ENCODE measurements at regions not wholly inside any gene's neighbourhood (a gene's known extent, or its start where the extent isn't known, plus 50 kb on each side); places are given as distances from the start of the nearest gene placed in this dataset.

DNA sequence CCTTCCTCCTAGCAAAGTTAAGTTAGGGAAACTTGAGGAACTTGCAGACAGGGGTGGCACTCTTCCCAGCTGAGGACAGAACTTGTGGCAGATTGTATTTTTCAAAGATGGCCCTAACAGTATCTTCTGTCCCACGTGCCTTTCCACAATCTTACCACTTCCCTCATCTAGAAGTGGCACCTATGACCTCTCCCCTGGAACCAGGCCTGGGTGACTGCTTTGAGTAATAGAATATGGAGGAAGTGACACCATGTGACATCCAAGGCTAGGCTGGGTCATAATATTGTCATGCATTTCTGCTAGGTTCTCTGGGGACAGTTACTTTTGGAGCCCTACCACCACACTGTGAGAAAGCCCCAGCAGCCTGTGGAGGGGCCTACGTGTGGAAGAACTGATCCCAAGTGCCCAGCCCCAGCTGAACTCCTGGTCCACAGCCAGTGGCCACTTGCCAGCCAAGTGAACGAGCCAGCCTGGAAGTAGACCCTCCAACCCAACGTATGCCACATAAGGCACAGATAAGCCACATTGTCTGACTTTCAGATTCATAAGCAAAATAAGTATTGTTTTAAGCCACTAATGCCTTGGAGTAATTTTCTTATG lies 193.7 kb downstream of the PTPN20 start:
- POLR2A ChIA-PET: no interaction called here

DNA sequence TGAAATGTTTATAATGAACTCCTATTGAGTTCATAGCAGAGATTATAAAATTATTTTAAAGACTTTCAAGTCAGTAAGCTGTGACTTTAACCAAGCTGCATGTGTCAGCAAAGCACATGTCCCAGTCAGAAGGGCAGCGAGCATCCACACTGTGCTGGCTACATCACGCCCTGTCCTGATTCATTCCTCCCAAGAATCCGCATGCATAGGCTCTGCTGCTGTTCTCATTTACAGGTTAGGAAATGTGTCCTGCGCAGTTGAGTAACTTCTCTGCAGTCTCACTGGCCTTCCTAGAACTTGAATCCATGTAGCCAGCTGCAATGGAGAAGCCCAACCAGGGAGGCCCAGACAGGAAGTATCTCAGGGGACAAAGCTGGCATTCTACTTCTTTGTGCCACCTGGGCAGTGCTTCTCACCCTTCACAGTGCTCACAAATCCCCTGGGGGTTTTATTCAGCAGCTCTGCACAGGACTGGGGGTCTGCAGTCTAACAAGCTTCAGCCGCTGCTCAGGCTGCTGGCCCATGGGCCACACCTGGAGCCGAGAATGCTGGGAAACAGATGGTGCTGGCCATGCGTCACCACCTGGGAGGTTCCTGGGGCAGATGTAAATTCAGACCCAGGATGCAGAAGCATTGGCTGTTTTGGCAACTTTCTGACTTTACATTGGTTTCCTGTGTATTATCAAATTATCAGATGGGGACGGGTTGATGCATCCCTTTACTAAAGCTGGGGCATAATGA lies 192.8 kb upstream of the GDF10 start:
- H3K36me3 ChIP-seq (ENCODE audit: control insufficient read depth, insufficient read depth, low read length): no peaks in the 10 kb centered on the region
- ChIA-PET POLR2A (no interaction called here), CTCF (no interaction called here)
- TF ChIP-seq, protein P1, sequence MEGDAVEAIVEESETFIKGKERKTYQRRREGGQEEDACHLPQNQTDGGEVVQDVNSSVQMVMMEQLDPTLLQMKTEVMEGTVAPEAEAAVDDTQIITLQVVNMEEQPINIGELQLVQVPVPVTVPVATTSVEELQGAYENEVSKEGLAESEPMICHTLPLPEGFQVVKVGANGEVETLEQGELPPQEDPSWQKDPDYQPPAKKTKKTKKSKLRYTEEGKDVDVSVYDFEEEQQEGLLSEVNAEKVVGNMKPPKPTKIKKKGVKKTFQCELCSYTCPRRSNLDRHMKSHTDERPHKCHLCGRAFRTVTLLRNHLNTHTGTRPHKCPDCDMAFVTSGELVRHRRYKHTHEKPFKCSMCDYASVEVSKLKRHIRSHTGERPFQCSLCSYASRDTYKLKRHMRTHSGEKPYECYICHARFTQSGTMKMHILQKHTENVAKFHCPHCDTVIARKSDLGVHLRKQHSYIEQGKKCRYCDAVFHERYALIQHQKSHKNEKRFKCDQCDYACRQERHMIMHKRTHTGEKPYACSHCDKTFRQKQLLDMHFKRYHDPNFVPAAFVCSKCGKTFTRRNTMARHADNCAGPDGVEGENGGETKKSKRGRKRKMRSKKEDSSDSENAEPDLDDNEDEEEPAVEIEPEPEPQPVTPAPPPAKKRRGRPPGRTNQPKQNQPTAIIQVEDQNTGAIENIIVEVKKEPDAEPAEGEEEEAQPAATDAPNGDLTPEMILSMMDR (IDR thresholded peaks at IDR 0.05): no peak
- TF ChIP-seq POLR2AphosphoS5 (IDR thresholded peaks at IDR 0.05; ENCODE audit: low read depth, low read length): no peak
- TF ChIP-seq SIN3A (IDR thresholded peaks at IDR 0.05; ENCODE audit: borderline replicate concordance, insufficient read depth, low read depth, low read length): no peak
- TF ChIP-seq TCF7L2 (IDR thresholded peaks at IDR 0.05; ENCODE audit: low read depth, low read length): no peak
- TF ChIP-seq, protein P2, sequence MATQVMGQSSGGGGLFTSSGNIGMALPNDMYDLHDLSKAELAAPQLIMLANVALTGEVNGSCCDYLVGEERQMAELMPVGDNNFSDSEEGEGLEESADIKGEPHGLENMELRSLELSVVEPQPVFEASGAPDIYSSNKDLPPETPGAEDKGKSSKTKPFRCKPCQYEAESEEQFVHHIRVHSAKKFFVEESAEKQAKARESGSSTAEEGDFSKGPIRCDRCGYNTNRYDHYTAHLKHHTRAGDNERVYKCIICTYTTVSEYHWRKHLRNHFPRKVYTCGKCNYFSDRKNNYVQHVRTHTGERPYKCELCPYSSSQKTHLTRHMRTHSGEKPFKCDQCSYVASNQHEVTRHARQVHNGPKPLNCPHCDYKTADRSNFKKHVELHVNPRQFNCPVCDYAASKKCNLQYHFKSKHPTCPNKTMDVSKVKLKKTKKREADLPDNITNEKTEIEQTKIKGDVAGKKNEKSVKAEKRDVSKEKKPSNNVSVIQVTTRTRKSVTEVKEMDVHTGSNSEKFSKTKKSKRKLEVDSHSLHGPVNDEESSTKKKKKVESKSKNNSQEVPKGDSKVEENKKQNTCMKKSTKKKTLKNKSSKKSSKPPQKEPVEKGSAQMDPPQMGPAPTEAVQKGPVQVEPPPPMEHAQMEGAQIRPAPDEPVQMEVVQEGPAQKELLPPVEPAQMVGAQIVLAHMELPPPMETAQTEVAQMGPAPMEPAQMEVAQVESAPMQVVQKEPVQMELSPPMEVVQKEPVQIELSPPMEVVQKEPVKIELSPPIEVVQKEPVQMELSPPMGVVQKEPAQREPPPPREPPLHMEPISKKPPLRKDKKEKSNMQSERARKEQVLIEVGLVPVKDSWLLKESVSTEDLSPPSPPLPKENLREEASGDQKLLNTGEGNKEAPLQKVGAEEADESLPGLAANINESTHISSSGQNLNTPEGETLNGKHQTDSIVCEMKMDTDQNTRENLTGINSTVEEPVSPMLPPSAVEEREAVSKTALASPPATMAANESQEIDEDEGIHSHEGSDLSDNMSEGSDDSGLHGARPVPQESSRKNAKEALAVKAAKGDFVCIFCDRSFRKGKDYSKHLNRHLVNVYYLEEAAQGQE (IDR thresholded peaks at IDR 0.05; ENCODE audit: insufficient read depth in 1 of 2, low read depth in 2 of 2, low read length in 1 of 2): no peak
- no peak overlapping the region for H3K27ac ChIP-seq (ENCODE audit: low read length)
- DNase-seq (ENCODE audit: low read depth, low spot score) (no peak), ATAC-seq (no peak)
- H3K27me3 ChIP-seq (ENCODE audit: control insufficient read depth, insufficient read depth, low read length): no peaks in the 10 kb centered on the region
- no TSS peak for BruUV-seq (replicated peaks)
- H3K9me3 ChIP-seq (ENCODE audit: control insufficient read depth, insufficient read depth, low read depth, low read length): no peaks in the 10 kb centered on the region
- in situ Hi-C loops (cut with HindIII; ENCODE audit: low pct_unique_long_range_greater_than_20kb, low sequenced_read_pairs) (no loop called here), intact Hi-C loops (cut with micrococcal nuclease; ENCODE audit: unreplicated experiment) (no loop called here)
- no peaks in the 10 kb centered on the region for H3K4me1 ChIP-seq (ENCODE audit: control insufficient read depth, insufficient read depth, low read length)
- H3K4me3 ChIP-seq (ENCODE audit: low read depth in 2 of 2, low read length in 2 of 2): no peak overlapping the region

More for the DNA sequence above, 193.7 kb downstream of the PTPN20 start:
- H3K9me3 ChIP-seq (ENCODE audit: control insufficient read depth, insufficient read depth, low read depth, low read length): no peaks in the 10 kb centered on the region
- no peaks in the 10 kb centered on the region for H3K27me3 ChIP-seq (ENCODE audit: control insufficient read depth, insufficient read depth, low read length)
- ATAC-seq (no peak), DNase-seq (ENCODE audit: low read depth, low spot score) (no peak)
- no peaks in the 10 kb centered on the region for H3K36me3 ChIP-seq (ENCODE audit: control insufficient read depth, insufficient read depth, low read length)
- no peak overlapping the region for H3K27ac ChIP-seq (ENCODE audit: low read length)
- in situ Hi-C loops (cut with HindIII; ENCODE audit: low pct_unique_long_range_greater_than_20kb, low sequenced_read_pairs) (no loop called here), intact Hi-C loops (cut with micrococcal nuclease; ENCODE audit: unreplicated experiment) (no loop called here)
- CTCF ChIA-PET: no interaction called here
- TF ChIP-seq, protein P2 (IDR thresholded peaks at IDR 0.05; ENCODE audit: insufficient read depth in 1 of 2, low read depth in 2 of 2, low read length in 1 of 2): no peak
- no peak for TF ChIP-seq TCF7L2 (IDR thresholded peaks at IDR 0.05; ENCODE audit: low read depth, low read length)
- TF ChIP-seq SIN3A (IDR thresholded peaks at IDR 0.05; ENCODE audit: borderline replicate concordance, insufficient read depth, low read depth, low read length): no peak
- TF ChIP-seq, protein P1 (IDR thresholded peaks at IDR 0.05): no peak
- TF ChIP-seq POLR2AphosphoS5 (IDR thresholded peaks at IDR 0.05; ENCODE audit: low read depth, low read length): no peak
- H3K4me3 ChIP-seq (ENCODE audit: low read depth in 2 of 2, low read length in 2 of 2): no peak overlapping the region
- H3K4me1 ChIP-seq (ENCODE audit: control insufficient read depth, insufficient read depth, low read length): no peaks in the 10 kb centered on the region
- BruUV-seq (replicated peaks): no TSS peak
